Activated T-cell treated with anti-CD3 and anti-CD28 coated beads, Interleukin-2, amount 50 U/mL, for 1 hour (primary cell): ENCODE measurements at regions not wholly inside any gene's neighbourhood (a gene's known extent, or its start where the extent isn't known, plus 50 kb on each side); places are given as distances from the start of the nearest gene placed in this dataset.

Source experiments
- DNase-seq: peaks from one replicate; pipeline ENCODE4 v3.0.0-alpha.2; 2020

GRCh38 chr9:118529210-118529609, 825.0 kb downstream of the TLR4 start:
- no peak for DNase-seq

- DNase-seq, result no peak
Measured at GRCh38 chr9:118529624-118530214, 825.5 kb downstream of the TLR4 start.

GRCh38 chr9:118532592-118532991, 828.4 kb downstream of the TLR4 start:
- no peak for DNase-seq

GRCh38 chr9:118533101-118533500, 828.9 kb downstream of the TLR4 start:
- DNase-seq, result no peak

- DNase-seq, result no peak
Measured at GRCh38 chr9:118533850-118534249, 829.6 kb downstream of the TLR4 start.

- DNase-seq, result no peak
Measured at GRCh38 chr9:118536153-118536552, 832.0 kb downstream of the TLR4 start.

GRCh38 chr9:118538959-118539358, 830.3 kb downstream of the BRINP1 start:
- DNase-seq, result no peak

GRCh38 chr9:118553465-118553864, 815.8 kb downstream of the BRINP1 start:
- DNase-seq, result no peak

GRCh38 chr9:118554987-118555386, 814.2 kb downstream of the BRINP1 start:
- no peak for DNase-seq

GRCh38 chr9:118558026-118558425, 811.2 kb downstream of the BRINP1 start:
- DNase-seq, result no peak

GRCh38 chr9:118558891-118559290, 810.3 kb downstream of the BRINP1 start:
- no peak for DNase-seq

- no peak for DNase-seq
Measured at GRCh38 chr9:118561051-118561450, 808.2 kb downstream of the BRINP1 start.

- no peak for DNase-seq
Measured at GRCh38 chr9:118563677-118564076, 805.6 kb downstream of the BRINP1 start.

GRCh38 chr9:118567861-118568260, 801.4 kb downstream of the BRINP1 start:
- DNase-seq, result no peak

- DNase-seq, result no peak
Measured at GRCh38 chr9:118568704-118569103, 800.5 kb downstream of the BRINP1 start.

- no peak for DNase-seq
Measured at GRCh38 chr9:118569148-118569547, 800.1 kb downstream of the BRINP1 start.

GRCh38 chr9:118570066-118570465, 799.2 kb downstream of the BRINP1 start:
- no peak for DNase-seq

- DNase-seq, result no peak
Measured at GRCh38 chr9:118575341-118576070, 793.7 kb downstream of the BRINP1 start.

GRCh38 chr9:118577121-118577520, 792.1 kb downstream of the BRINP1 start:
- no peak for DNase-seq

GRCh38 chr9:118578467-118578866, 790.8 kb downstream of the BRINP1 start:
- no peak for DNase-seq

GRCh38 chr9:118583414-118583813, 785.8 kb downstream of the BRINP1 start:
- DNase-seq, result no peak

GRCh38 chr9:118586978-118587377, 782.3 kb downstream of the BRINP1 start:
- no peak for DNase-seq

- no peak for DNase-seq
Measured at GRCh38 chr9:118594428-118594827, 774.8 kb downstream of the BRINP1 start.

GRCh38 chr9:118595719-118596305, 773.4 kb downstream of the BRINP1 start:
- no peak for DNase-seq
